COR-L47 (cell line): ENCODE measurements at regions not wholly inside any gene's neighbourhood (a gene's known extent, or its start where the extent isn't known, plus 50 kb on each side); places are given as distances from the start of the nearest gene placed in this dataset.
"Not testable (repeated sequence)": the region's sequence is repeated elsewhere in the genome, so short reads cannot be mapped to it uniquely, and the experiment has no call there.

Experiments
- DNase-seq: peaks from one replicate; lab custom pipeline; 2025; lab: John Stamatoyannopoulos, UW

DNA sequence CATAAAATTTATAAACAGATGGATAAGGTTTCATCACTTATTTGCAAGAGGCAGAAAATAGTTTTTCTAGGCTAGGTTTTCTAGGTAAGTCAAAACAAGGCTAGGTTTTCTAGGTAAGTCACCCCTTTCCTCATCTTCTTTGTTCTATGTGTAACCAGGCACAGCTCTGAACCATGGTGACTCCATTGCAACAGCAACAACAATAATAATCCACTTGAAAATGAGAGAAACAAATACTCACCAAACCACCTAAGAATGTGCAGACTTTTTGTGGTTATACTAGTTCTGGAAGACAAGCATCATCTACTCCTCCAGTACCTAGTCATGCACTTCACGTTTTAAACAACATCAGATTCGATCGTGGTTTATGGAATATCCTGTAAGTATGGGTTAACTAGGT lies 237.4 kb upstream of the ACVR2A start:
- DNase-seq, result no peak

GRCh38 chr2:147603876-147604275 lies 241.0 kb upstream of the ACVR2A start:
- DNase-seq, result no peak

GRCh38 chr2:147603447-147603846 lies 241.4 kb upstream of the ACVR2A start:
- no peak for DNase-seq

- DNase-seq, result no peak
Measured at GRCh38 chr2:147600646-147601045, 244.2 kb upstream of the ACVR2A start.

DNA sequence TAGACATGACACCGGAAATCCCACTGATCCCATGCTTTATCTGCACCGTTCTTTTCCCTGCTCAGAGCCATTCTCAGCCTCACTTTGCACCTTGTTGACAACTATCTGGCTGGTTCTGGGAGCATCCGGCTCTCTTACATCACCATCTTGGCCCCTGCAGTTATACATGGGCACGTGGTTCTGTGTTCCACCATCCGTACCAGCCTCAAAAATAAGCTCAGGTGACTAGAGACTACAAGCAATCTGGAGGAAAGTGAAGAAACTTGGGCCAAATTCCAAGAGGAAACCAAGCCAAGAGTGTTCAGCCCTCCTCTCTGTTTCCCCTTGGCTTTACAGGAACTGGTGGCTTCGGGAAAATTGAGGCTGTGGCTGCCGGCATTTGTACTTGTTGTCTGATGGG lies 244.6 kb upstream of the ACVR2A start:
- DNase-seq, result no peak

- no peak for DNase-seq
Measured at GRCh38 chr2:147595200-147595599, 249.6 kb upstream of the ACVR2A start.

GRCh38 chr2:147594038-147594437 lies 250.8 kb upstream of the ACVR2A start:
- DNase-seq, result no peak

- DNase-seq, result not testable (repeated sequence)
Measured at GRCh38 chr2:147592784-147593183, 252.0 kb upstream of the ACVR2A start.

GRCh38 chr2:147589127-147589526 lies 255.7 kb upstream of the ACVR2A start:
- DNase-seq, result no peak

DNA sequence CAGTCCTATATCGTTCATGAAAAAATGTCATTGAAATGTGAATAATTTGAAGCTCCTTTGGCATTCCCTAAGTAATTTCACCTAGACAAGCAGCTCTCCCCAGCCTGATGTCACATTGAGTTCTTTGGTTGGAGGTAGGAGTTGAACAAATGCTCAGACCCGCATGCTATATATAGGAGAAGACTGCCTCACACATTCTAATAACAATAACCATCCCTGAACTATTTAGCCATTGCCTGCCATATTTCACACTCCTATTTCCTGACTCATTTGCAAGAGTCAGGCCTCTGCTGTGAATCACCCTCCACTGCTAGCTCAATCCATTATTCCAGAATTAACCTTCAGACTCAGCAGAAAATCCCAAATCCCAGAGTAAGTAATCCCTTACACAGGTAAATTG lies 256.6 kb upstream of the ACVR2A start:
- no peak for DNase-seq

- no peak for DNase-seq
Measured at GRCh38 chr2:147578529-147578928, 266.3 kb upstream of the ACVR2A start.

- no peak for DNase-seq
Measured at GRCh38 chr2:147577998-147578380, 266.8 kb upstream of the ACVR2A start.

DNA sequence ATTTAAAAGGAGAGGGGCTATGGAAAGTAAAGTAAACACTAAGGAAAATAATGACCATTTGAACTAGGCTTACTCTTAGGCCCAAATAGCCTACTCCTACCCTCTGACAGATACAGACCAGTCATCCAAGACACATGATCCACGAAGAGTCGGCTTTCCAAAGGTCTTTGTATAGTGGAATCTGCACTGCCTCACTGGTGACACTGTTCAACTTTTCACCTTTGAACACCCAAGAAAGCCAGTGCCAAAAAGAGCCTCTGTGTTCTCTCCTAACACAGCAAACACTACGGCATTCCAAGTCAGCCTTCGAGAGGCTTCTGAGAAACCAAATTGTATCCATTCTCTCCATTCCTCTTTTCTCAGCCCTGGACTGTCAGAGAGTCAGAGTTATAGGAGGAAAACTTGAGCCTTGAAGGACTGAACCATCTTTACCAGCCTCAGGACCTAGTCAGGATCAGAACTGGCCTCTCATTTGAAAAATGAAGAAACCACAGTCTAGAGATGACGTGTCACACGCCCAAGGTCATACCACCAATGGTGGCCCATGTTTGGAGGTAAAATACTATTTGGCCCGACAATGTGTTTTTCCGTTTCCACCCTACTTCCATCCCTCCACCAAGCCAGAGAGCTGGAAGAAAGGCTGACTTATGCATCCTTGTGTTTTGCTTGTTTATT lies 267.4 kb upstream of the ACVR2A start:
- no peak for DNase-seq

DNA sequence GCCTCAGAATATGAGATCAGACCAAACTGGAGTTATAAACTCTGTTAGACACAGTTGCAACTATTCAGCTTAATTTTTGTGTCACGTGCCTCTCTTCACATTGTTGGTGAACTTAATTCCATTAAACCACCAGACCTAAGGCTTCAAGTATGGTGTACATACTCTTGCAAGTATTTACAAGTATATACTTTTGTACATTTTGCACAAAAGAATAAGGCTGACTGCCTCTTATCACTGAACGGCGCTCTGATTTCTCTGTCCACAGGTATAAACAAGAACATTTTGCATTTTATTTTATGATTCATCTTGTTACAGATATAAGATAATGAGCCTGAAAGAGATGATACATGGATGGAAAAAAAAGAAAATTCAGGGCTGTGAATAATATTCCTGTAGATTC lies 269.7 kb upstream of the ACVR2A start:
- DNase-seq, result no peak

DNA sequence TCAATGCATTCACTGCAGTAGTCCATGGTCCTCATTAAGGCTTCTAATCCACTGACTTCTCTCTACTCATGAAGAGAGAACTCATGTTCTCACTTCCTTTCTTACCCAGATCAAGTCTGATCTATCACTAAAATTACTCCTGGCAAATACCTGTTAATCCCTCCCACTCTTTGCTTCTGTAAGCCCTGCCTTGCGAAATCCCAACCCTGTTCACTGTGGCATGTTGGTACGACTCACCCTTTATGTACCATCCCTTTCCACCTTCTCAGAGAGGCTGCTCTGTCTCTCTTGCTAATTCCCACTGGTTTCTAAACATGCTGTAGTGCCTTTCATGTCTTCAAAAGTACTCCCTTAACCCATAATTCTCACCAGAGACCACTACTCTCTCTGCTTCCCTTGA lies 272.2 kb upstream of the ACVR2A start:
- DNase-seq, result no peak

DNA sequence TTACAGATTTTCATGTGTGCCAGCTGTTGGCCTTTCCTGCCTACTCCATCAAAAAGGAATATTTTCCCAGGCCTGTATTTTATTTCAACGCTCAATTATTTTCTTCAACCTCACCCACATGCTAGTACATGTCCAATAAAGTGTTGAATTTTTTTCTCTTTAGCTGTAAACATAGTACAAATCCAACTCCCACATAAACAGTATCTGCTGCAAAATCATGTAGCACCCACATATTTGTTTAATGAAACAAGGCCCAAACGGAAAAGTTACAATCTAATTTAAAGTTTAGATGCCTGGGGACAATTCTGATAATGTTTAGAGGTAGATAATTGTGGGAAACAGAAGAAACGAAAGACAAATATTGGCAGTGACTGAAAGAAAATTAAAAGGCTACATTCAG lies 275.4 kb upstream of the ACVR2A start:
- no peak for DNase-seq

GRCh38 chr2:147568109-147568508 lies 276.7 kb upstream of the ACVR2A start:
- DNase-seq, result no peak

- no peak for DNase-seq
Measured at GRCh38 chr2:147567136-147567535, 277.7 kb upstream of the ACVR2A start.

GRCh38 chr2:147560810-147561535 lies 283.9 kb upstream of the ACVR2A start:
- no peak for DNase-seq

DNA sequence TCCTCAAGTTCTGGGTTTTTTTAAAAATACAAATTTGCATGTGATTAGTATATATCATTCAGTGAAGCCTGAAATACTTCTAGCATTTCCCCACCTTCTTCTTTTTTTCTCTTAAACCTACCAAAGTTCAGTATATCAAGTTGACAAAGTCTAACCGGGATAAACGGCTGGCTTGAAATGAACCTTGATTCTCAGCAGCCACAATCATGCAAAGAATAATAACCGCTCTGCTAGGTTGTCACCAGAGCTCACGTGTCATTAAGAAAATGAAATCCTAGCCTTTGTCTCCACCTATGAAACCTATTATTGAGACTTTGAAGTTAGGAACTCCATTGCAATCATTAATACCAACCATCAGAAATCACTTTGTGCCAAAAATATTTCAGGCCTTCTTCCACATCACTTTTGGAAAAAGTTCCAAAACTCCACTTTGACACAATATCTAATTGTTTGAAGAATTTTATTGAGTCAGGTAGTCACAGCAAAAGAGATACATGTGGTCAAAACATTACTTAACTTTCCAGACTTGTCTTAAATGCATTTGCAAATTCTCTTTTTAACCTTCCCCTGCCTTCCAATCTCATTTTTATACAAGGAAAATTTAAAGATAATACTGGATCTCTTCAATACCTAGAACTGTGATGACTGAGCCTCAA lies 285.6 kb upstream of the ACVR2A start:
- DNase-seq, result no peak

DNA sequence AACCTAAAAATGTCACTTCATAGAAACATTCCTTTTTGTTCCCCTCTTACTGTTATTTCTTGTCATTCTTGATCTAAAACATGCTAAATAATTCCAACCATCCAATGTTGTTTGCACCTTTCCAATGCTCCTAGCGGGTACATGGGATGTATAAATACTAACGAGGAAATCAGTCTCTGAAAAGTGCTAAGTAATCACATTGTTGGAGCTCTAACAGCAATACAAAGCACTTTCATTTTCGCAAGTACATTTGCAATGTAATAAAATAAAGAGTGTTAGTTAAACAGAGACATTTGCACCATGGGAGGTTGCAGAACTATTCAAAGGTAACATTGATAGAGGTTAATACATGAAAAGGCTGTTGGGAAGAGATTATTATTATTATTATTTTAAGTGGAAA lies 286.2 kb upstream of the ACVR2A start:
- no peak for DNase-seq

- DNase-seq, result no peak
Measured at GRCh38 chr2:147554521-147555107, 290.2 kb upstream of the ACVR2A start.

DNA sequence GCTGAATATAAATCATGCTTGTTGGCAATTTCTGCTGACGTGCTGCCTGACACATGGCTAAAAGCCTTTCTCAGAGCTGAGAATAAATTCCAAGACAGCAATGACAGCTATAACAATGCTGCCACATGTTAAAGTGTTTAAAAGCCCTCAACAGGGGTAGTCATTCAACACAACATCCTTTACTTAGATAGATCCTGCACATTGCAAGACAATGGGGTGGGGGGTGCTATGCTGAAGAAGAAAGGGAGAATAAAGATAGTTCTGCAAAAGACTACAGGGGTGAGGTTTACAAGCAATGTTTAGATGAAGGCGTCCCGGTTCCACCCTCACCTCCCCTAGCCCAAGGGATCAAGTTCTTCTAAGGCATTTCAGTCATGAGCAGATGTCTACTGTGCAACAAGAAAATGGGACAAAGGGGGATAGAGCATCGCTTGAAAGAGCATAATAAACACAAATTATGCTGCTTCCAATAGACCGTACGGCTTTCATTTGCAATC lies 291.0 kb upstream of the ACVR2A start:
- DNase-seq, result no peak
